OCI-LY1 (cell line): ENCODE measurements at regions not wholly inside any gene's neighbourhood (a gene's known extent, or its start where the extent isn't known, plus 50 kb on each side); places are given as distances from the start of the nearest gene placed in this dataset.

Experiments used
- H2AFZ ChIP-seq: fragments of 200-600 bp; sonication (generic), shearing (Covaris generic); 2 replicates; pipeline ENCODE4 v1.6.0; 2014; ENCODE audit warnings: antibody characterized with exemption, mild to moderate bottlenecking, low read length
- H3F3A ChIP-seq: fragments of 200-600 bp; sonication (generic), shearing (Covaris generic); 2 replicates; pipeline ENCODE4 v1.6.0; 2014; ENCODE audit warnings: mild to moderate bottlenecking, antibody characterized with exemption, low read length, moderate library complexity; ENCODE audit not compliant: insufficient read depth
- H3K27ac ChIP-seq: fragments of 200-600 bp; sonication (generic); 2 replicates; pipeline ENCODE4 v1.5.1; 2014; ENCODE audit warnings: low read length, mixed run types, mild to moderate bottlenecking, low read depth; ENCODE audit not compliant: poor library complexity, severe bottlenecking
- H3K27me3 ChIP-seq: fragments of 200-600 bp; sonication (generic); 2 replicates; pipeline ENCODE4 v1.6.0; 2014; ENCODE audit warnings: antibody characterized with exemption, mild to moderate bottlenecking, low read length, moderate library complexity; ENCODE audit not compliant: insufficient read depth
- H3K36me3 ChIP-seq: fragments of 200-600 bp; sonication (generic); 2 replicates; pipeline ENCODE4 v1.6.1; 2014; ENCODE audit warnings: mild to moderate bottlenecking, antibody characterized with exemption, low read length, moderate library complexity, mixed read lengths; ENCODE audit not compliant: insufficient read depth
- H3K4me1 ChIP-seq: fragments of 200-600 bp; sonication (generic); 2 replicates; pipeline ENCODE4 v1.5.1; 2014; ENCODE audit warnings: mild to moderate bottlenecking, low read length, moderate library complexity; ENCODE audit not compliant: insufficient read depth, severe bottlenecking
- H3K4me2 ChIP-seq: fragments of 200-600 bp; sonication (generic), shearing (Covaris generic); 2 replicates; pipeline ENCODE4 v1.6.1; 2014; ENCODE audit warnings: low read length
- H3K4me3 ChIP-seq: fragments of 200-600 bp; sonication (generic); 2 replicates; pipeline ENCODE4 v1.5.1; 2014; ENCODE audit warnings: low read length, low read depth, mild to moderate bottlenecking, mixed read lengths; ENCODE audit not compliant: poor library complexity, severe bottlenecking
- H3K79me2 ChIP-seq: fragments of 200-600 bp; shearing (Covaris generic); 2 replicates; pipeline ENCODE4 v1.6.1; 2016; ENCODE audit warnings: mixed run types, low read length, mixed read lengths; ENCODE audit not compliant: insufficient read depth
- H3K9ac ChIP-seq: fragments of 200-600 bp; sonication (generic), shearing (Covaris generic); 2 replicates; pipeline ENCODE4 v1.6.1; 2014; ENCODE audit warnings: mild to moderate bottlenecking, low read length, mixed read lengths
- H3K9me2 ChIP-seq: fragments of 200-600 bp; sonication (generic), shearing (Covaris generic); 2 replicates; pipeline ENCODE4 v1.6.1; 2014; ENCODE audit warnings: low read depth, mild to moderate bottlenecking, low read length, mixed read lengths
- H3K9me3 ChIP-seq: fragments of 200-600 bp; shearing (Covaris generic); 2 replicates; pipeline ENCODE4 v1.6.1; 2014; ENCODE audit warnings: low read length, mixed read lengths
- H4K20me1 ChIP-seq: fragments of 200-600 bp; sonication (generic), shearing (Covaris generic); 2 replicates; pipeline ENCODE4 v1.6.0; 2016; ENCODE audit warnings: mild to moderate bottlenecking, low read length; ENCODE audit not compliant: insufficient read depth
- EZH2 ChIP-seq: fragments of 200-600 bp; sonication (generic), shearing (Covaris generic); IDR thresholded peaks from 2 replicates; pipeline ENCODE4 v1.8.0; 2017; ENCODE audit warnings: borderline replicate concordance, mixed run types, mild to moderate bottlenecking, antibody characterized with exemption, low read length, moderate library complexity, mixed read lengths
- TF ChIP-seq, protein P1 (sequence below): fragments of 200-600 bp; sonication (generic), shearing (Covaris generic); IDR thresholded peaks from 2 replicates; pipeline ENCODE4 v1.5.1; 2017; ENCODE audit warnings: mild to moderate bottlenecking, antibody characterized with exemption, low read length, moderate library complexity, mixed read lengths

- no peak overlapping the region for H3K4me2 ChIP-seq
- no peaks in the 10 kb centered on the region for H3K79me2 ChIP-seq
- H2AFZ ChIP-seq = no peak overlapping the region
- no peaks in the 10 kb centered on the region for H4K20me1 ChIP-seq
- no peak for TF ChIP-seq EZH2
- TF ChIP-seq, protein P1, sequence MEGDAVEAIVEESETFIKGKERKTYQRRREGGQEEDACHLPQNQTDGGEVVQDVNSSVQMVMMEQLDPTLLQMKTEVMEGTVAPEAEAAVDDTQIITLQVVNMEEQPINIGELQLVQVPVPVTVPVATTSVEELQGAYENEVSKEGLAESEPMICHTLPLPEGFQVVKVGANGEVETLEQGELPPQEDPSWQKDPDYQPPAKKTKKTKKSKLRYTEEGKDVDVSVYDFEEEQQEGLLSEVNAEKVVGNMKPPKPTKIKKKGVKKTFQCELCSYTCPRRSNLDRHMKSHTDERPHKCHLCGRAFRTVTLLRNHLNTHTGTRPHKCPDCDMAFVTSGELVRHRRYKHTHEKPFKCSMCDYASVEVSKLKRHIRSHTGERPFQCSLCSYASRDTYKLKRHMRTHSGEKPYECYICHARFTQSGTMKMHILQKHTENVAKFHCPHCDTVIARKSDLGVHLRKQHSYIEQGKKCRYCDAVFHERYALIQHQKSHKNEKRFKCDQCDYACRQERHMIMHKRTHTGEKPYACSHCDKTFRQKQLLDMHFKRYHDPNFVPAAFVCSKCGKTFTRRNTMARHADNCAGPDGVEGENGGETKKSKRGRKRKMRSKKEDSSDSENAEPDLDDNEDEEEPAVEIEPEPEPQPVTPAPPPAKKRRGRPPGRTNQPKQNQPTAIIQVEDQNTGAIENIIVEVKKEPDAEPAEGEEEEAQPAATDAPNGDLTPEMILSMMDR = no peak
- H3F3A ChIP-seq = no peaks in the 10 kb centered on the region
- H3K9me3 ChIP-seq = no peaks in the 10 kb centered on the region
- no peak overlapping the region for H3K4me3 ChIP-seq
- H3K36me3 ChIP-seq = no peaks in the 10 kb centered on the region
- no peaks in the 10 kb centered on the region for H3K9me2 ChIP-seq
- no peaks in the 10 kb centered on the region; the same call in none of the 2 replicates for H3K27me3 ChIP-seq
- H3K27ac ChIP-seq = no peak overlapping the region
- H3K9ac ChIP-seq = no peak overlapping the region
- no peaks in the 10 kb centered on the region for H3K4me1 ChIP-seq
These were observed 61.1 kb upstream of the SLC22A16 start for GRCh38 chr6:110537208-110538123.

GRCh38 chr6:110534731-110535492, 58.5 kb upstream of the SLC22A16 start:
- TF ChIP-seq, protein P1 = no peak
- TF ChIP-seq EZH2 = no peak
- H3K9me2 ChIP-seq = no peaks in the 10 kb centered on the region
- H3K9me3 ChIP-seq = no peaks in the 10 kb centered on the region
- no peak overlapping the region for H3K4me3 ChIP-seq
- H3K4me1 ChIP-seq = no peaks in the 10 kb centered on the region
- no peak overlapping the region for H2AFZ ChIP-seq
- no peak overlapping the region for H3K4me2 ChIP-seq
- no peaks in the 10 kb centered on the region; the same call in 1 of the 2 replicates for H3K27me3 ChIP-seq
- no peaks in the 10 kb centered on the region for H4K20me1 ChIP-seq
- no peak overlapping the region for H3K9ac ChIP-seq
- no peaks in the 10 kb centered on the region for H3K79me2 ChIP-seq
- no peaks in the 10 kb centered on the region for H3F3A ChIP-seq
- H3K36me3 ChIP-seq = no peaks in the 10 kb centered on the region
- H3K27ac ChIP-seq = no peak overlapping the region

DNA sequence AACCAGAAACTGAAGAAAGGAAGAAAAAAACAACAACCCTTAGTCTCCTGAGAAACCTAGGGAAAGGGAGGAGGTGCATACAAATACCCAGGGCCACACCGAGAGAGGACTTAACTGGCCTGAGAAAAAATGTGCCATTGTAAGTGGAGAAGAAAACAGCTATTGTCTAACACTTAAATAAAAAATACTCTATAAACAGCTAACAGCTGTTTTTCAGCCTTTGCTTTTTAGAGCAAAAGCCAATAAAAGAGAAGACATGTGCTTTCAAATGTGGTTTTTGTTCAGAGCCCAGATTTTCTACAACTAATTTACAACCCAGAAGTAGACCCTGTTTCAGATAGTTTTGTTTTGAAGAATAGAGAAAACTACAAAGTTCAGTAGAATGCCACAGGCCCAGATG, 56.0 kb upstream of the SLC22A16 start:
- H3K4me3 ChIP-seq = no peak overlapping the region
- no peak overlapping the region for H3K9ac ChIP-seq

More for the DNA sequence above, 56.0 kb upstream of the SLC22A16 start:
- Histone ChIP-seq H3K36me3 (no peaks in the 10 kb centered on the region), H3F3A (no peaks in the 10 kb centered on the region), H3K79me2 (no peaks in the 10 kb centered on the region), H3K9me3 (no peaks in the 10 kb centered on the region), H4K20me1 (no peaks in the 10 kb centered on the region), H3K9me2 (no peaks in the 10 kb centered on the region), H2AFZ (no peak overlapping the region), H3K27me3 (no peaks in the 10 kb centered on the region; the same call in 1 of the 2 replicates), H3K4me2 (no peak overlapping the region), H3K4me1 (no peaks in the 10 kb centered on the region), H3K27ac (no peak overlapping the region)
- TF ChIP-seq, protein P1 = no peak
- no peak for TF ChIP-seq EZH2
